ENCODE measurements at regions not wholly inside any gene's neighbourhood (a gene's known extent, or its start where the extent isn't known, plus 50 kb on each side); places are given as distances from the start of the nearest gene placed in this dataset.

DNA sequence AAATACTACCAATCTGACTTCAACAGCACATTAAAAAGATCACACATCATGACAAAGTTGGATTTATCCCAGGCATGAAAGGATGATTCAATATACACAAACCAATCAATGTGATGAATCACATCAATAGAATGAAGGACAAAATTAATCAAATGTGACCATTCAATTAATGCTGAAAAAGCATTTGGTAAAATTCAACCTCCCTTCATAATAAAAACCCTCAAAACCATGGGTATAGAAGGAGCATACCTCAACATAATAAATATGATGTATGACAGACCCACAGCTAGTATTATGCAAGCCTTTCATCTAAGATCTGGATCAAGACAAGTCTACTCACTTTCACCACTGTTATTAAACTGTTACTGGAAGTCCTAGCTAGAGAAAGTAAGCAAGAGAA is 921.7 kb upstream of the RAG2 start:
- TF ChIP-seq, protein P1, sequence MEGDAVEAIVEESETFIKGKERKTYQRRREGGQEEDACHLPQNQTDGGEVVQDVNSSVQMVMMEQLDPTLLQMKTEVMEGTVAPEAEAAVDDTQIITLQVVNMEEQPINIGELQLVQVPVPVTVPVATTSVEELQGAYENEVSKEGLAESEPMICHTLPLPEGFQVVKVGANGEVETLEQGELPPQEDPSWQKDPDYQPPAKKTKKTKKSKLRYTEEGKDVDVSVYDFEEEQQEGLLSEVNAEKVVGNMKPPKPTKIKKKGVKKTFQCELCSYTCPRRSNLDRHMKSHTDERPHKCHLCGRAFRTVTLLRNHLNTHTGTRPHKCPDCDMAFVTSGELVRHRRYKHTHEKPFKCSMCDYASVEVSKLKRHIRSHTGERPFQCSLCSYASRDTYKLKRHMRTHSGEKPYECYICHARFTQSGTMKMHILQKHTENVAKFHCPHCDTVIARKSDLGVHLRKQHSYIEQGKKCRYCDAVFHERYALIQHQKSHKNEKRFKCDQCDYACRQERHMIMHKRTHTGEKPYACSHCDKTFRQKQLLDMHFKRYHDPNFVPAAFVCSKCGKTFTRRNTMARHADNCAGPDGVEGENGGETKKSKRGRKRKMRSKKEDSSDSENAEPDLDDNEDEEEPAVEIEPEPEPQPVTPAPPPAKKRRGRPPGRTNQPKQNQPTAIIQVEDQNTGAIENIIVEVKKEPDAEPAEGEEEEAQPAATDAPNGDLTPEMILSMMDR (IDR thresholded peaks at IDR 0.05) = no peak
- no peak for TF ChIP-seq POLR2AphosphoS5 (IDR thresholded peaks at IDR 0.05; ENCODE audit: low read depth, low read length)
- TF ChIP-seq, protein P2, sequence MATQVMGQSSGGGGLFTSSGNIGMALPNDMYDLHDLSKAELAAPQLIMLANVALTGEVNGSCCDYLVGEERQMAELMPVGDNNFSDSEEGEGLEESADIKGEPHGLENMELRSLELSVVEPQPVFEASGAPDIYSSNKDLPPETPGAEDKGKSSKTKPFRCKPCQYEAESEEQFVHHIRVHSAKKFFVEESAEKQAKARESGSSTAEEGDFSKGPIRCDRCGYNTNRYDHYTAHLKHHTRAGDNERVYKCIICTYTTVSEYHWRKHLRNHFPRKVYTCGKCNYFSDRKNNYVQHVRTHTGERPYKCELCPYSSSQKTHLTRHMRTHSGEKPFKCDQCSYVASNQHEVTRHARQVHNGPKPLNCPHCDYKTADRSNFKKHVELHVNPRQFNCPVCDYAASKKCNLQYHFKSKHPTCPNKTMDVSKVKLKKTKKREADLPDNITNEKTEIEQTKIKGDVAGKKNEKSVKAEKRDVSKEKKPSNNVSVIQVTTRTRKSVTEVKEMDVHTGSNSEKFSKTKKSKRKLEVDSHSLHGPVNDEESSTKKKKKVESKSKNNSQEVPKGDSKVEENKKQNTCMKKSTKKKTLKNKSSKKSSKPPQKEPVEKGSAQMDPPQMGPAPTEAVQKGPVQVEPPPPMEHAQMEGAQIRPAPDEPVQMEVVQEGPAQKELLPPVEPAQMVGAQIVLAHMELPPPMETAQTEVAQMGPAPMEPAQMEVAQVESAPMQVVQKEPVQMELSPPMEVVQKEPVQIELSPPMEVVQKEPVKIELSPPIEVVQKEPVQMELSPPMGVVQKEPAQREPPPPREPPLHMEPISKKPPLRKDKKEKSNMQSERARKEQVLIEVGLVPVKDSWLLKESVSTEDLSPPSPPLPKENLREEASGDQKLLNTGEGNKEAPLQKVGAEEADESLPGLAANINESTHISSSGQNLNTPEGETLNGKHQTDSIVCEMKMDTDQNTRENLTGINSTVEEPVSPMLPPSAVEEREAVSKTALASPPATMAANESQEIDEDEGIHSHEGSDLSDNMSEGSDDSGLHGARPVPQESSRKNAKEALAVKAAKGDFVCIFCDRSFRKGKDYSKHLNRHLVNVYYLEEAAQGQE (IDR thresholded peaks at IDR 0.05; ENCODE audit: insufficient read depth in 1 of 2, low read depth in 2 of 2, low read length in 1 of 2) = no peak
- TF ChIP-seq SIN3A (IDR thresholded peaks at IDR 0.05; ENCODE audit: borderline replicate concordance, insufficient read depth, low read depth, low read length) = no peak
- TF ChIP-seq TCF7L2 (IDR thresholded peaks at IDR 0.05; ENCODE audit: low read depth, low read length) = no peak

All from Panc1 (cell line).